ENCODE measurements at regions not wholly inside any gene's neighbourhood (a gene's known extent, or its start where the extent isn't known, plus 50 kb on each side); places are given as distances from the start of the nearest gene placed in this dataset.

- Histone ChIP-seq H2AFZ (ENCODE audit: low read depth, low read length) (no peak overlapping the region), H3K27me3 (ENCODE audit: insufficient read depth, low read length, poor library complexity) (no peaks in the 10 kb centered on the region), H3K9me3 (ENCODE audit: insufficient read depth, low read length, severe bottlenecking) (no peaks in the 10 kb centered on the region), H3K4me2 (ENCODE audit: insufficient read depth, low read length) (no peak overlapping the region), H3K4me3 (ENCODE audit: low read depth in 1 of 2, low read length in 2 of 2) (no peak overlapping the region), H3K36me3 (ENCODE audit: insufficient read depth, low read length) (no peaks in the 10 kb centered on the region), H4K20me1 (ENCODE audit: insufficient read depth, low read length) (no peaks in the 10 kb centered on the region), H3K9ac (ENCODE audit: low read depth, low read length) (no peak overlapping the region), H3K79me2 (ENCODE audit: insufficient read depth, low read length) (no peaks in the 10 kb centered on the region), H3K4me1 (ENCODE audit: insufficient read depth, low read length) (no peaks in the 10 kb centered on the region), H3K27ac (ENCODE audit: low read length) (no peak overlapping the region)
- no peak for TF ChIP-seq CTCF (IDR thresholded peaks at IDR 0.05; ENCODE audit: borderline replicate concordance, extremely low read depth, low read length, poor library complexity, severe bottlenecking)
- no peak for TF ChIP-seq EZH2 (IDR thresholded peaks at IDR 0.05; ENCODE audit: borderline replicate concordance, low read depth, low read length, severe bottlenecking)
- ATAC-seq (ENCODE audit: insufficient read depth, low read depth) (no peak), DNase-seq (no peak)
Measured at GRCh38 chr4:180566492-180566891, 1676.7 kb upstream of the TENM3 start.

- H3K27me3 ChIP-seq (ENCODE audit: insufficient read depth, low read length, poor library complexity), result no peaks in the 10 kb centered on the region
- ATAC-seq (ENCODE audit: insufficient read depth, low read depth) (no peak), DNase-seq (no peak)
- H3K79me2 ChIP-seq (ENCODE audit: insufficient read depth, low read length), result no peaks in the 10 kb centered on the region
- no peaks in the 10 kb centered on the region for H3K9me3 ChIP-seq (ENCODE audit: insufficient read depth, low read length, severe bottlenecking)
- no peaks in the 10 kb centered on the region for H4K20me1 ChIP-seq (ENCODE audit: insufficient read depth, low read length)
- H3K4me3 ChIP-seq (ENCODE audit: low read depth in 1 of 2, low read length in 2 of 2), result no peak overlapping the region
- H3K4me2 ChIP-seq (ENCODE audit: insufficient read depth, low read length), result no peak overlapping the region
- TF ChIP-seq EZH2 (IDR thresholded peaks at IDR 0.05; ENCODE audit: borderline replicate concordance, low read depth, low read length, severe bottlenecking), result no peak
- no peak for TF ChIP-seq CTCF (IDR thresholded peaks at IDR 0.05; ENCODE audit: borderline replicate concordance, extremely low read depth, low read length, poor library complexity, severe bottlenecking)
- H2AFZ ChIP-seq (ENCODE audit: low read depth, low read length), result no peak overlapping the region
- H3K9ac ChIP-seq (ENCODE audit: low read depth, low read length), result no peak overlapping the region
- no peaks in the 10 kb centered on the region for H3K4me1 ChIP-seq (ENCODE audit: insufficient read depth, low read length)
- H3K36me3 ChIP-seq (ENCODE audit: insufficient read depth, low read length), result no peaks in the 10 kb centered on the region
- H3K27ac ChIP-seq (ENCODE audit: low read length), result no peak overlapping the region
Measured at GRCh38 chr4:180567080-180567479, 1676.1 kb upstream of the TENM3 start.

- Histone ChIP-seq H3K4me2 (ENCODE audit: insufficient read depth, low read length) (no peak overlapping the region), H3K27me3 (ENCODE audit: insufficient read depth, low read length, poor library complexity) (no peaks in the 10 kb centered on the region), H4K20me1 (ENCODE audit: insufficient read depth, low read length) (no peaks in the 10 kb centered on the region), H3K9me3 (ENCODE audit: insufficient read depth, low read length, severe bottlenecking) (no peaks in the 10 kb centered on the region), H3K27ac (ENCODE audit: low read length) (no peak overlapping the region), H3K79me2 (ENCODE audit: insufficient read depth, low read length) (no peaks in the 10 kb centered on the region), H2AFZ (ENCODE audit: low read depth, low read length) (no peak overlapping the region), H3K4me3 (ENCODE audit: low read depth in 1 of 2, low read length in 2 of 2) (no peak overlapping the region), H3K4me1 (ENCODE audit: insufficient read depth, low read length) (no peaks in the 10 kb centered on the region), H3K9ac (ENCODE audit: low read depth, low read length) (no peak overlapping the region), H3K36me3 (ENCODE audit: insufficient read depth, low read length) (no peaks in the 10 kb centered on the region)
- ATAC-seq (ENCODE audit: insufficient read depth, low read depth) (no peak), DNase-seq (no peak)
- TF ChIP-seq CTCF (IDR thresholded peaks at IDR 0.05; ENCODE audit: borderline replicate concordance, extremely low read depth, low read length, poor library complexity, severe bottlenecking) (no peak), EZH2 (IDR thresholded peaks at IDR 0.05; ENCODE audit: borderline replicate concordance, low read depth, low read length, severe bottlenecking) (no peak)
Measured at GRCh38 chr4:180571516-180572055, 1671.6 kb upstream of the TENM3 start.

GRCh38 chr4:180578175-180578574, 1665.0 kb upstream of the TENM3 start:
- H3K79me2 ChIP-seq (ENCODE audit: insufficient read depth, low read length), result no peaks in the 10 kb centered on the region
- ATAC-seq (ENCODE audit: insufficient read depth, low read depth) (no peak), DNase-seq (no peak)
- H3K4me2 ChIP-seq (ENCODE audit: insufficient read depth, low read length), result no peak overlapping the region
- TF ChIP-seq EZH2 (IDR thresholded peaks at IDR 0.05; ENCODE audit: borderline replicate concordance, low read depth, low read length, severe bottlenecking) (no peak), CTCF (IDR thresholded peaks at IDR 0.05; ENCODE audit: borderline replicate concordance, extremely low read depth, low read length, poor library complexity, severe bottlenecking) (no peak)
- no peak overlapping the region for H2AFZ ChIP-seq (ENCODE audit: low read depth, low read length)
- H3K36me3 ChIP-seq (ENCODE audit: insufficient read depth, low read length), result no peaks in the 10 kb centered on the region
- no peak overlapping the region for H3K9ac ChIP-seq (ENCODE audit: low read depth, low read length)
- H3K4me3 ChIP-seq (ENCODE audit: low read depth in 1 of 2, low read length in 2 of 2), result no peak overlapping the region
- no peaks in the 10 kb centered on the region for H3K27me3 ChIP-seq (ENCODE audit: insufficient read depth, low read length, poor library complexity)
- H3K4me1 ChIP-seq (ENCODE audit: insufficient read depth, low read length), result no peaks in the 10 kb centered on the region
- H4K20me1 ChIP-seq (ENCODE audit: insufficient read depth, low read length), result no peaks in the 10 kb centered on the region
- no peaks in the 10 kb centered on the region for H3K9me3 ChIP-seq (ENCODE audit: insufficient read depth, low read length, severe bottlenecking)
- H3K27ac ChIP-seq (ENCODE audit: low read length), result no peak overlapping the region
